ENCODE measurements at regions not wholly inside any gene's neighbourhood (a gene's known extent, or its start where the extent isn't known, plus 50 kb on each side); places are given as distances from the start of the nearest gene placed in this dataset.
A peak's percentile ranks its signal among the peaks of the same experiment; 100 is the strongest.

DNA sequence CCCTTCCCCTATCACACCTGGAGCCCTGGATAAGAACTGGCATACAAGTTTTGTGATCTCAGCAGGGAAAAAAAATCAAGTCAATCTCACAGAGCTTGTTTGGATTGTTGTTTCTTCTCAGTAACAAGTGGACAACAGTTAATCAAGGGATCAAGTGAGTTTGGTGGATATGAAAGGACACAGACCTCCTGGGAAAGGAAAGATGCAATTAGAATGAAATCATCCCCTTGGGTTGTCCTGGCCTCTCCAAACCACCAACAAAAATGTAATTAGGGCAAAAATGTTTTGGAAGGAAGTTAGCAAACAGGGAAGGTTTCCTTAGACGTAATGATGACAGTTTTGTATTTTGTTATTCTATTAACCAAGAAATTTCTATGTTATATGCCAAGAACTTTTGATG is 99.1 kb upstream of the PRDM1 start:
- no peak for ATAC-seq

DNA sequence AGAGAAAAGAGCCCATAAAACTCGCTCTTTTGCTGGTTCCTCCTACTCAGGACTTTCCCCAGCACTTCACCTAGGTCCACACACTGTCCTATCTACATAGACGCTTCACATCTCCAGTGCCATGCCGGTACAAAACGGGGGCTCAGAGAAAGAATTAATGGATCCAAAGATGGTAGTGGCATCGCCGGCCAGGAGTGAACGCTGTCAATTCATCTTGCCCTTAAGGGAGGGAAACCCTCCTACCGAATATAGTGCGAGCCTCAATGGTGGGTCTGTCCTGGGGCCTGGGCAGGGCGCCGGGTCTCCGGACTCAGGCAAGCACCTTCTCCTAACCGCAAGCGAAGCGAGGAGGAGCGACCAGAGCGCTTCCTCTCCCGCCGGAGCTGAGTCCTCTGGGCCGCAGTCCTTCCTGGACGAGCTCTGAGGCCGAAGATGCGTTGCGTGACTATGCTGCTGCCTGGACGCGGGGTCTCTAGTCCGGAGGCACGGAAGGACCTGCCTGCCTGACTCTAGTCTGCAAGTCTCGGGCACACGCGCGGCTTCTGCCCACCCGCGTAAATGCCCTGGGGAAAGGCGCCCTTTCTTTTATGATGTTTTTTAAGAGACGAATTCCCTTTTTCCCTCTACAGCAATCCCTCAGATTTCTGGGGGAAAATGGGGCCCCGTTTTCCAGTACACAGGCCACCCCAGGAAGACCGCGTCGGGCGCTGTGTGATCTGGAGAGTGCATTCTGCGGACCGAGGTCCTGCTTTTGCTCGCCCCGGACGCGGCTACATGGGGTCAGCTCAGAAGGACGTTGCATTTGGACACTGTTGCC is 100.1 kb upstream of the PRDM1 start:
- intact Hi-C loops (cut with DNase I; ENCODE audit: low total_unique reads) (no loop called here), in situ Hi-C loops (cut with MboI; ENCODE audit: low sequenced_read_pairs in 4 of 4) (loop anchor here in 1 of 4 donors (25.0 kb wide), 1 partner anchor 249 kb away; no protein-coding TSS in a partner anchor)
- TF ChIP-seq, protein P1, sequence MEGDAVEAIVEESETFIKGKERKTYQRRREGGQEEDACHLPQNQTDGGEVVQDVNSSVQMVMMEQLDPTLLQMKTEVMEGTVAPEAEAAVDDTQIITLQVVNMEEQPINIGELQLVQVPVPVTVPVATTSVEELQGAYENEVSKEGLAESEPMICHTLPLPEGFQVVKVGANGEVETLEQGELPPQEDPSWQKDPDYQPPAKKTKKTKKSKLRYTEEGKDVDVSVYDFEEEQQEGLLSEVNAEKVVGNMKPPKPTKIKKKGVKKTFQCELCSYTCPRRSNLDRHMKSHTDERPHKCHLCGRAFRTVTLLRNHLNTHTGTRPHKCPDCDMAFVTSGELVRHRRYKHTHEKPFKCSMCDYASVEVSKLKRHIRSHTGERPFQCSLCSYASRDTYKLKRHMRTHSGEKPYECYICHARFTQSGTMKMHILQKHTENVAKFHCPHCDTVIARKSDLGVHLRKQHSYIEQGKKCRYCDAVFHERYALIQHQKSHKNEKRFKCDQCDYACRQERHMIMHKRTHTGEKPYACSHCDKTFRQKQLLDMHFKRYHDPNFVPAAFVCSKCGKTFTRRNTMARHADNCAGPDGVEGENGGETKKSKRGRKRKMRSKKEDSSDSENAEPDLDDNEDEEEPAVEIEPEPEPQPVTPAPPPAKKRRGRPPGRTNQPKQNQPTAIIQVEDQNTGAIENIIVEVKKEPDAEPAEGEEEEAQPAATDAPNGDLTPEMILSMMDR (IDR thresholded peaks at IDR 0.05 in 4 of 5, conservative IDR thresholded peaks at IDR 0.05 in 1 of 5), result no peak
- no peak for TF ChIP-seq POLR2A (IDR thresholded peaks at IDR 0.05)
- DNase-seq (no peak), ATAC-seq (peak in 1 of 2 donors; percentile 11)
- peaks cover 7 to 11% of the 10 kb centered on the region in 2 donors for H3K4me1 ChIP-seq
- H3K27me3 ChIP-seq, result peaks cover 33 to 43% (median 36%) of the 10 kb centered on the region in 3 donors
- H3K4me3 ChIP-seq, result peak overlapping the region in 2 of 4 donors; percentile 22 to 30
- no peaks in the 10 kb centered on the region for H3K36me3 ChIP-seq
- H3K27ac ChIP-seq, result no peak overlapping the region
- no peaks in the 10 kb centered on the region for H3K9me3 ChIP-seq

More for the DNA sequence above, 99.1 kb upstream of the PRDM1 start:
- TF ChIP-seq, protein P1 (IDR thresholded peaks at IDR 0.05 in 4 of 5, conservative IDR thresholded peaks at IDR 0.05 in 1 of 5), result no peak
- no peak for TF ChIP-seq POLR2A (IDR thresholded peaks at IDR 0.05)
- no peak overlapping the region for H3K27ac ChIP-seq
- no peak for DNase-seq
- in situ Hi-C loops (cut with MboI; ENCODE audit: low sequenced_read_pairs in 4 of 4), result loop anchor here in 1 of 4 donors (25.0 kb wide), 1 partner anchor 250 kb away; no protein-coding TSS in a partner anchor
- H3K27me3 ChIP-seq, result peaks cover 31 to 35% (median 33%) of the 10 kb centered on the region in 3 donors
- no peak overlapping the region for H3K4me3 ChIP-seq
- intact Hi-C loops (cut with DNase I; ENCODE audit: low total_unique reads), result no loop called here
- H3K9me3 ChIP-seq, result no peaks in the 10 kb centered on the region
- H3K4me1 ChIP-seq, result peaks cover 5 to 11% of the 10 kb centered on the region in 2 donors
- no peaks in the 10 kb centered on the region for H3K36me3 ChIP-seq

DNA sequence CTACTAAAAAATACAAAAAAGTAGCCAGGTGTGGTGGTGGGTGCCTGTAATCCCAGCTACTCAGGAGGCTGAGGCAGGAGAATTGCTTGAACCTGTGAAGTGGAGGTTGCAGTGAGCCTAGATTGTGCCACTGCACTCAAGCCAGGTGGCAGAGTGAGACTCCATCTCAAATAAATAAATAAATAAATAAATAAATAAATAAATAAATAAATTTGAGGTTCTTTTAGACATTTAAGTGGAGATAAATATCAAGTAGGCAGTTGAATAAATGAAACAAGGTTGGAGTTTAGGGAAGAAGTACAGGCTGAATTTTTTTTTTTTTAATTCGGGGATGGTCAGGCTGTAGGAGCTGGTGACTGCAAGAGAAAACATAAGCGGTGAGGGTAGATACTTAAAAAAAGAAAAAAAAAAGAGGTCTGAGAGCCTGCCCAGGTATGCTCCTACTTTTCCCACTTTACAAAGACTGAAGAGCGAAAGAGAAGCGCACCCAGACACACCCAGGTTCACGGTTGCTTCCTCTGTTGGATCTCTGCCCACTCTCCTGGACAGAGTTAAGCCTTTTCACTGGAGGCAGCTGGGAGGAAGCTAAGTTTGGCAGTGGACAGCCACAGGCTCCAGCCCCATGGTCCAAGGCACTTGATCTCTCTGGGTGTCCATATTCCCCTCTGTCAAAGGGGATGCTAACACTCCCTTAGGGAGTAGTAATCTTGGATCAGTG is 100.9 kb upstream of the PRDM1 start:
- Histone ChIP-seq H3K27ac (no peak overlapping the region), H3K9me3 (no peaks in the 10 kb centered on the region), H3K4me1 (peaks cover 7 to 11% of the 10 kb centered on the region in 2 donors), H3K36me3 (no peaks in the 10 kb centered on the region), H3K27me3 (peaks cover 39 to 48% (median 43%) of the 10 kb centered on the region in 3 donors), H3K4me3 (peak overlapping the region in 1 of 4 donors; percentile 22)
- TF ChIP-seq, protein P1 (IDR thresholded peaks at IDR 0.05 in 4 of 5, conservative IDR thresholded peaks at IDR 0.05 in 1 of 5), result no peak
- TF ChIP-seq POLR2A (IDR thresholded peaks at IDR 0.05), result no peak
- ATAC-seq, result peak; percentile 42 to 51
- DNase-seq, result no peak
- intact Hi-C loops (cut with DNase I; ENCODE audit: low total_unique reads), result no loop called here
- in situ Hi-C loops (cut with MboI; ENCODE audit: low sequenced_read_pairs in 4 of 4), result loop anchor here in 1 of 4 donors (25.0 kb wide), 1 partner anchor 248 kb away; no protein-coding TSS in a partner anchor

DNA sequence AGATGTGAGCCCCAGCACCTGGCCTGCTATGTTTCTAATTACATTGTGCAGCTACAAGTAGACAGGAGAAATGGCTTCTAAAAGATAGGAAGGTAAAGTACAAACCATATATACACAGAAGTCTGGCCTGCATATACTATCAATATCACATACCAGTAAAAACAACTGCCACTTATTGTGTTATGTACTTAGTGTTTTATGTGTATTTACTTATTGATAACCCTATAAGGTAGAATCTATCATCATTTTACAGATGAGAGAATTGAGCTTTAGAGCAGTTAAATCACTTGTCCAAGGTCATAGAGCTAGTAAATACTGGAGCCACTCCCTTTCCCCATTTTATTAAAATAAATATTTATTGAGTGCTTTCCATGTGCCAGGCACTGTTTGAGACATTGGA is 102.4 kb upstream of the PRDM1 start:
- Histone ChIP-seq H3K4me3 (no peak overlapping the region), H3K9me3 (no peaks in the 10 kb centered on the region), H3K27me3 (peaks cover 39 to 48% (median 43%) of the 10 kb centered on the region in 3 donors), H3K4me1 (peaks cover 7 to 11% of the 10 kb centered on the region in 2 donors), H3K36me3 (no peaks in the 10 kb centered on the region), H3K27ac (no peak overlapping the region)
- ATAC-seq, result no peak
- intact Hi-C loops (cut with DNase I; ENCODE audit: low total_unique reads), result no loop called here
- in situ Hi-C loops (cut with MboI; ENCODE audit: low sequenced_read_pairs in 4 of 4), result loop anchor here in 1 of 4 donors (25.0 kb wide), 1 partner anchor 246 kb away; no protein-coding TSS in a partner anchor
- DNase-seq, result no peak
- TF ChIP-seq POLR2A (IDR thresholded peaks at IDR 0.05), result no peak
- TF ChIP-seq, protein P1 (IDR thresholded peaks at IDR 0.05 in 4 of 5, conservative IDR thresholded peaks at IDR 0.05 in 1 of 5), result no peak

Data from gastrocnemius medialis (tissue), 4 donors.